GM18868 (cell line): ENCODE measurements at regions not wholly inside any gene's neighbourhood (a gene's known extent, or its start where the extent isn't known, plus 50 kb on each side); places are given as distances from the start of the nearest gene placed in this dataset.

ENCODE experiments used
- ATAC-seq: cut with Tn5 transposase; IDR thresholded peaks from one replicate; pipeline ENCODE4 v1.9.1; 2021; ENCODE audit warnings: mild to moderate bottlenecking, moderate library complexity; ENCODE audit not compliant: unreplicated experiment

DNA sequence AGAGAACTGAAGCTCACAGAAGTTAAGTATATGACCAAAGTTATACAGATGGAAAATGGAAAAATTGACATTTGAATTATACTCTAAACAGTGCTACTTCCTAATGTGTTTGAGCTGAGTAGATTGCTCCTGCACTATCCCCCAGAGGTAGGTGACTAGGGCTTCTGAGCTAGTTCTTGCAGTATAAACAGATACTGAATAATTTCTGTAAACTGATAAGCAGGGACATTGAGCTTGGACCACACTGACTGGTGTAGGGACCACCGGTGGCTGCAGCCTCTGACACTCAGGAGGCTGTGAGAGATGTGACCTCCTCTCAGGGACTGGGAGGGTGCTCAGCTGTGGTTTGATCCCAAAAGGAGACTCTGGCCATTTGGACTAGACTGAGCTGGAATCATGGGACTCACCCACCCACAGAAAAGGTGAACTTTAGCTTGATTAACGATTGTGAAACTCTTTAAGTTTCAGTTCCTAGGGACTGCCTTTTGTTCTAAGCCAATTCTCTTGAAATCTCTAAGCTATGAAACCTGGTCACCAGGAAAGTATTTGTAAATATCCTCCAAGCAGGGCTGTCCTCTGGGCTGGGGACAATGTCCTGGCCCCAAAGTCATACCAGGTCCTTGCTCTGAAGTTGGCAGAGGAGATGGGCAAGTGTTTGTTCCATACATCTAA lies 291.5 kb downstream of the SEC61B start:
- peak; percentile 66 for ATAC-seq

DNA sequence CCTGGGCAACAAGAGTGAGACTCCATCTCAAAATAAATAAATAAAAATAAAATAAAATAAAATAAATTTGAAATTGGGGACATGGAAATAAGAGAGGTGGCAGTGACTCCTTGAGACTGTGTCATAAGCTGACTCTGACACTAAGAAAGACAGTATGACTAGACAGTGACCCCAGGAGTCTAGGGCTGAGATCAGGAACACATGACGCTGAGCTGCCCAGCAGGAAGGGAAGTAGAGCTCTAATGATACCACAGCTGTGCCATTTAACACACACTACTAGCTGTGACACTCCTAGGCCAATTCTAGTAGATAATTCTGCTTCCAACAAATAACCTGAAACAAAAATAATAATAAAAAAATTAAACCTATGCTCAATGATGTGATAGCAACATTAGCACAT lies 293.0 kb downstream of the SEC61B start:
- ATAC-seq, result peak; percentile 59

DNA sequence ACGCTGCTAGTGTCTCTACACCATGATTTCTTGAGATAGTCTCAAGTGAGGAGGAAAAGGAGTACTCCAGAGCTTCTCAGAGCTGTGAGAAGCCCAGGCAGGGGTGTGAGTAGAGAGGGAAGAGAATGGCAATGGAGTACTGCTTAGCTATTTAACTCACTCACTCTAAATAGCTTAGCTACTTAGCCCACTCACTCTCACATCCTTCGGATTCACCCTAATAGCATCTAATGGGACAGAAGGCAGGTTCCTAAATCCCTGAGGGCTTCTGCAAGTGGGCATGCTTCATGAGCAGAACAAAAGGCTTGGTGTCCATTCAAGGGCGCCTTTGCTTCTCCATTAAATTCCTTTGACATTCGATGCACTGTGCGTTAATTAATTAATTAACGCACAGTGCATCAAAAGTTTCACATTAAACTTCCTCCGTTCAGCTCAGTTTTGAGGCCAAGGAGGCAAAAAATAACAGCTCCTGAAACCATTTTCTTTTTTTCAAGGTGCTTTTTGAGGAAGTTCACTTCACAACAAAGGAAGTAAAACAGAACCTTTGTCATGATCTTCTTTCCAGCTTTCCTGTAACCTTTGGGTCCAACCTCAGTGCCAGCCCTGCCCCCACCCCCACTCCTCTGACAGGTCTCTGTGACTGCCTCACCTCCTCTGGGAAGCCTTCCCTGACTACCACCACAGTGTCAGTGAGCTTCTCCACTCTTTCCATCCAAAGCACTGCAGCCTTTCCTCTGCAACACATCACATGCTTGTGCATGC lies 294.0 kb downstream of the SEC61B start:
- ATAC-seq, result no peak

DNA sequence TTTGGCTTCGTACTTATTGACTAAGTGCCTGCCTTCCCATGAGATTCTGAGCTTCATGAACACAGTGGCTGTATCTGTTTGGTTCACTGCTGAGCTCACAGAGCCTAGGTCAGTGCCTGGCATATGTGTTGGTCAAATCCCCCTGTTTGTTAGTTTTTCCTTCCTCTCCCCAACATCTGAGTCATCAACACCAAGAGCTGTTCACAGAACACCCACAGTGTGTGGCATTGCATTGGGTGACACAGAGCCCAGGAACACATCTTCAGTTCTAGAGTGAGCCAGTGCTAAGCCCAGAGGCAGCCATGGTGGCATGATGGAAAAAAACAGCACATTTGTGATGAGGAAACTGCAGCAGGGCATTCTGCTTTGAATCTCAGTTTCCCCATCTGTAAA lies 294.6 kb downstream of the SEC61B start:
- no peak for ATAC-seq

DNA sequence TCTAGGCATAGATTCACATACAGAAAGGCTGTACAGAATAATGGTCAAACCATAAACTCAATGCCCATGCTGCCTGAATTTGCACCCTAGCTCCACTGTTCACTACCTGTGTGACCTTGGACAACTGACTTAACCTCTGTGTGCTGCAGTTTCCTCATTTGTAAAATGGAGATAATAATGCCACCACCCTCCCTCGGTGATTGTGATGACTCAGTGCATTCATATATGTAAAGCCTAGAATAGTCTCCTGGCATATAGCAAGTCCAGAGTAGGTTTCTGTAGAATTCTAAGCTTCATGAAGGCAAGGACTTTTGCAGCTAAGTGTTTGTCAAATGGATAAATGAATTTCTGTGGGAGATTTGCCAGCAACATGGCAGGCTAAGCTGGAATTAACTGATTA lies 297.8 kb upstream of the NR4A3 start:
- ATAC-seq, result no peak

DNA sequence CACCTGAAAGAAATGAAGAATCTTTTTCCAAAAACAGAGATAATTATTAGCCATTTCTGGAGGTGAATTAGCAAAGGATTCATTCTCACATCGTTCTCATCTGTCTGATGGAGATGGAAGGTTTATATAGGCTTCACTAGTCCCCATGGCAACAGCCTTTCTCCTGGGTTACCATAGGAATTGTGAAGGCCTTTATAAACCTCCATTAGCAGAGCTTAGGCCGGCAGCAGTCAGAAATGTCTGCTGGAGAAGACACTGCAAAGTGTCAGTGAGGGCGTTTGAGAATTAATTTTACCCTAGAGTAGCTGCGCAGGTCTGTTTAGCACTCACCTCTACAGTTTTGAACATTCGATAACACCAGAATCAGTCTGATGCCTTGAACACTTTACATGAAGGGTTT lies 290.4 kb upstream of the NR4A3 start:
- ATAC-seq, result no peak

DNA sequence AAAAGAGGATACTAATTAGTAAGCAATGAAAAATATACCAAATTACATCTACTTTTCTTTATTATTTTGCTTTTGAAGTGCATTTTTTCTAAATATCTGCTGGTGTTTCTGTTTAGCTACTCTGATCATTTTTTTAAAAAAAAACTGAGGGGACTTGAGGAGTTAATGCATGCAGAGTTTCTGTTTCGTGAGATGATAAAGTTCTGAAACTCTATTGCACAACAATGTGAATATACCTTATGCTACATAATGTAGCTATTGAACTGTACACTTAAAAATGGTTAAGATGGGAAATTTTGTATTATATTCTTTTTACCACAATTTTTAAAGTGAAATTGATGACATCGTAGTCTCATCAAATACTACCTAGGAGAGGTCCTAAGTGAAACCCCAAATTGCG lies 288.3 kb upstream of the NR4A3 start:
- ATAC-seq, result no peak

DNA sequence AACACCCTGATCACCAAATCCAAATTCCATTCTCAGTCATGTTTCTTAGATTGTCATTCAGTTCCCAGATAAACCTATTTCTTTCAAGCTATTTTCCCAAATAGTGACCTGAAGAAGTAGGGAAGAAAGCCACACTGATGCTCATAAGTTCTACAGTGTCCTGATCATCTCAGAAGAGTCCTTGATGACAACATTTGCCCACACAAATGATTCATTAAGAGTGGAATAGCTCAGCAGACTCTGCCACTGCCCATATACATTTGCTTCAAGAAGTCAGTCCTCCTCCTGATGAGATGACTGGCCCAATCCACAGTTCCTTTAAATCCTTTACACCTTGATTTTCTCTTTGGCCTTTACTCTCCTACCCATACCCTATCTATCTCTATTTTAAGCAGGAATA lies 283.7 kb upstream of the NR4A3 start:
- ATAC-seq, result no peak

DNA sequence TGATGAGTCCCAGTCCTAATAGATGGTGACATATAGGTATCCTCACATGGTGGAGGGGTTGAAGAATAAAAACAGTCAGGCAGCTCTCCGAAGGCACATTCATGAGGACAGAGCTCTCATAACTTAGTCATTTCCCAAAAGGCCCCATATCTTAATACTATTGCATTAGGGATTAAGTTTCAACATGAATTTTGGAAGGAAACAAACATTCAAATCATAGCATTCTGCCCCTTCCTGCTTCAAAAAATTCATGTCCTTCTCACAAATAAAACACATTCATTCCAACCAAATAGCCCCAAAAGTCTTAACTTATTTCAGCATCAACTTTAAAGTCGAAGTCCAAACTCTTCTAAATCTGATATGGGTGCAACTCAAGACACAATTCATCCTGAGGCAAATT lies 277.2 kb upstream of the NR4A3 start:
- no peak for ATAC-seq

DNA sequence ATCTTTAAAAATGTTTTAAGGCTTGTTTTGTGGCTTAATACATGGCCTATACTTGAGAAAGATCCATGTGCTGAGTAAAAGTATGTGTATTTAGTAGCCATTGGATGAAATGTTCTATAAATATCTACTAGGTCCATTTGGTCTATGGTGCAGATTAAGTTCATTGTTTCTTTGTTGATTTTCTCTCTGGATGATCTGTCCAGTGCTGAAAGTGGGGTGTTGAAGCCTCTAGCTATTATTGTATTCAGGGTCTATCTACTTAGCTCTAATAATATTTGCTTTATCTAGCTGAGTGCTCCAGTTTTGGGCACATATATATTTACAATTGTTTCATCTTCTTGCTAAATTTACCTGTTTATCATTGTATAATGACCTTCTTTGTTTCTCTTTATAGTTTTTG lies 272.2 kb upstream of the NR4A3 start:
- no peak for ATAC-seq

DNA sequence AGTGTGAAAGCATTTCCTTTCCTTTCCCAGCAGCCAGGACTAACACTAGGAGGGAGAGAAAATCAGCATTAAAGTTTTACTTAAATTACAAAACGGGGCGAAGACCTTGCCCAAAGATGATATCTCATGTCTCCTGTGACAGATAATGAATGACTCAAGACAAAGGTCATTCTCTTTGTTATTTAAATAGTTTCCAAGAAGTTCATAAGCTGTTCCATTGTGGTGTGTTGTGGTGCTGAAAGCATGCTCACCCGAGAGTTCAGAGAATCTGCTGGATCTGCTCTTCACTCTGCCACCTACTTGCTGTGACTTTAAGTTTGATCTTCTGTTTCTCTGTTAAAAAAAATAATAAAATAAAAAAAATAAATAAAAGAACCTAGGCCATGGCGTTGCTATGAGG lies 265.9 kb upstream of the NR4A3 start:
- ATAC-seq, result no peak

DNA sequence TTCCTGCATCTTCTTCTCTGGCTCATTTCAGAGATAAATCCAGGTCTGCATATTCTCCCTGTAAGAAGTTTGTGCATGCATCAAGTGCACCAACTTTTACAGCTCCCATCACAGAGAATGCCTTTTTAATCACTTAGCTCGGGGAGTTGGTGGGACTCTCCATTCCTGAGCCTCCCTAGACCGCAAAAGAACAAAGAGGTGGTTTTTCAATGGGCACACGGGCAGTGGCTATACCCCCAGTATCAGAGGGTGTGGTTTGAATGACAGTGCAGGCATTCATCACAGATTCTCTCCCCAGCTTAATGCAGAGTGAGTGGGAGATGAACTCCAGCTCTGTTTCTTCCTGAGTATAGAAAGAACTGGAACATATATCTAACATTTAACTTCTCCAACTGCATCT lies 264.7 kb upstream of the NR4A3 start:
- ATAC-seq, result no peak

DNA sequence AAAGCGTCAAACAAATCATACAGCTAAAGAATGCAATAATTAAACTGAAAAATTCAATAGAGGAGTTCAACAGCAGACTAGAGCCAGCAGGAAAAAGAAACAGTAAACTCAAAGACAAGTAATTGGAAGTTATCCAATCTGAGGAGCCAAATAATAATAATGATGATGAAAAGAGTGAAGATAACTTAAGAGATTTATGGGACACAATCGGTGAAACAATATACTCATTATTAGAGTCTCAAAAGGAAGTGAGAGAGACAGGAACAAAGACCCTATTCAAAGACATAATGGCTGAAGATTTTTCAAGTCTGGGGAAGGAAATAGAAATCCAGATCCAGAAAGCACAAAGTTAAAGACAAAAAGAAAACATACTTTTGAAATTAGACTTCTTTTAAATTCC lies 263.9 kb upstream of the NR4A3 start:
- ATAC-seq, result no peak

DNA sequence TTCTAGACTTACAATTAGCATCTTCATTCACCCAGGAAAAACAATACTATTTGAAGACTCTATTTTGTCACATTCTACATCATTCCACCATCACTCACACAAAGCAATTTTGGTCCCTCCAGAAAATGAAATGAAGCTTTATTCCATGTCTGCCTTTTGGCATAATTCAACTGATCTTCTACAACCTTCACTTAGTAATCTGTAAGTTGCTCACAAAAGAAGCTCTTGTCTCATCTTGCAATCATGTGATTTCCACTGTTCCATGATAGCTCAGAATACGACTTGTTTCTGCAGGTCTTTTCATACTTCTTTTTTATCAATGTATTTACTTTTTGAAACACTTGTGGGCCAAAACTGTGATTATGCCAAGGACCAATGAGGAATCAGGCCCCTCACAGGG lies 261.9 kb upstream of the NR4A3 start:
- no peak for ATAC-seq

DNA sequence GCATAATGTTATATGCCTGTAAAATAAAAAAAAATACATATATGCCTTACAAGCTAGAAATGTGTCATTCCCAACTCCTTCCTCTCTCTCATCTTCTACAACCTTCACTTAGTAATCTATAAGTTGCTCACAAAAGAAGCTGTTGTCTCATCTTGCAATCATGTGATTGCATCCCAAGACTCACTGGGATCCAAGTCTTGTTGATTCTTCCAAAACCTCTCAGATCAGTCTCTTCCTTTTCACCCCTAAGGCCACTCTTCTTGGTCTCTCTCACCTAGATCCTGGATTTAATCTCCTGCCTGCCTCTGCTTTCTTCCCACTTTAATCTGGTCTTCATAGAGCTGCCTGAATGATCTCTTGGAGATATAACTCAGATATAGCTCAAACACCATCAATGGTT lies 261.1 kb upstream of the NR4A3 start:
- no peak for ATAC-seq

DNA sequence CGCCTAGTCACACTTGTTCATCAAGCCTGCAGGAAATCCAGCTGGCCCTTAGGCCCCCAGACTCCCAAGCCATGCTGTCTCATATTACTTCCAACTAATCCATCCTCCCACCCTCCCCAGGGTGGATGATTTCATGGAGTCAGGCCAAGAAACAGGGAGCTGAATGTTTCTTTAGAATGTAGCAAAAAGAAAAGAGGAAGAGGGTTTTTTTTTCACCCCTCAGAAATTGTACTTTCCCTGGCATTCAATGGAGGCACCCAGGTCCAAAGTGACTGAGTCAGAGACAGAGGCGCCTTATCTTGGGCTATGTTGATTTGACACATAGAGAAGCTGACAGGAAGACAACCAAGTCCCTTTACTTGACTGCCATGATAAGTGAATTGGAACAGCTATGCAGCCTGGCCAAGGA lies 260.2 kb upstream of the NR4A3 start:
- no peak for ATAC-seq

DNA sequence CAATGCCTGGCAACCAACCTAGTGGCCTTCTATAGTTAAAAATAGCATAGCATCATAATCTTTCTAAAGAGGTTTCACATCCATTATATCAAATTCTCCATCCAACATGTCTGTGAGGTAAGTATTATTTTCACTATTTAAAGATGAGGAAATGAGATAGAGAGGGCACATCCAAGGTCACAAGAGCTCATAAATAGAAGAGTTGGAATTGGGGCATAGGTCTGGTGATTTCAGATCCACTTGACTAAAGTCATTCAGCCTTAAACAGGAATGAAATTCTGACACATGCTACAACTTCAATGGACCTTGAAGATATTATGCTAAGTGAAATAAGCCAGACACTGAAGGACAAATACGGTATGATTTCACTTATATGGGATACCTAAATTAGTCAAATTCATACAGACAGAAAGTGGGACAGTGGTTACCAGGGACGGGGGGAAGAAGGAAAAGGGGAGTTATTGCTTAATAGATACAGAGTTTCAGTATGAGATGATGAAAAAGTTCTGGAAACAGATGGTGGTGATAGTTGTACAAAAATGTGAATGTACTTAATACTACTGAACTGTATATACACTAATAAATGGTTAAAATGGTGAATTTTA lies 259.6 kb upstream of the NR4A3 start:
- no peak for ATAC-seq

DNA sequence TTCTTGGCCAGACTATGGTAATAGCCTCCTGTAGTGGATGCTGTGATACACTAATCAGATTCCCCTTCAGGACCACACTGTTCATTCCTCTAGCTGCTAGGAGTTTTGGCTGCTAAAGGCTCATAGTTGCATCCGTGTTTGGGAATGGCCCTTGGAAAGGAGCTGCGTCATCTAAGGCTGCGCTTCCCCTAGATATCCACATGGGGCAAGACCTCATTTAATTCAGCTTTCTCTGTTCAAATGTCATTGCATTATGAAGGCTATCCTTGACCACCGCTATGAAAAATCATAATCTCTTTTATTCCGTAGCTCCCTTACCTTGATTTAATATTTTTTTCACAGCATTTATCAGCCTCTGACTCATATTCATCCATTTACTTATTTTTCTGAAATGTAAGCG lies 258.3 kb upstream of the NR4A3 start:
- no peak for ATAC-seq

DNA sequence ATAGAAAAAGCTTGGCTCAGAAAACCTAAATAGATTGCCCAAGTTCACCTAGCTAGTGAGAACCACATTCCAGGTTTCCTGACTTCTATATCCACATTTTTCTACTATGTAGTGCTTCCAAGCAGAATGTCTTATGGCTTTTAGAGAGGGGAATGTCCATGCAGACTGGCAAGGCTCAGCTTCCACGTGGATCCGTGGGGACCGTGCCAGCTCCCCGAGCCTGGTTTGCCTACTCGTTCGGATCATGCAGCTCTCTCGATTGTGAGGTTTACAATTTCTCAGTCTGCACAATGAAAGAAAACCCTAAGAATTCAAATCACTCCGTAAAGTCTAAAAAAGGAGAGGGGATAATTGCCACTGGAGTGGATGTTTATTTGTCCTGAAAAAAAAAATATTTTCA lies 256.5 kb upstream of the NR4A3 start:
- no peak for ATAC-seq

DNA sequence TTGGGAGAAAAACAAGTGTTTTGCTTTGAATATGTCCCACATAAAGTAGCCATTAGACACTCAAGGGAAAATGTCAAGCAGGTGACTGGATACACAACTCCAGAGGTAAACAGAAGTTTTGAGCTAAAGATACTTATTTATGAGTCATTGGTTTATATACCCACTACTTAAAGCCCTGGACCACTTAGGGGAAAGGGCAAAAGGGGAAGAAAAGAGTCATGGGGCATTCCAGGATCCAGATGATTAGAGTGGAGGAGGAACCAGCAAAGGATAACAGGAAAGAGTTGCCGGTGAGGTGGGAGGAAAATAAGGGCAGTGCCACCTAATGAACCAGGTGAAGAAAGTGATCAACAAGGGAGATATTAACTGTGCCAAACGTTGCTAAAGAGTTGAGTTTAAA lies 254.2 kb upstream of the NR4A3 start:
- no peak for ATAC-seq

DNA sequence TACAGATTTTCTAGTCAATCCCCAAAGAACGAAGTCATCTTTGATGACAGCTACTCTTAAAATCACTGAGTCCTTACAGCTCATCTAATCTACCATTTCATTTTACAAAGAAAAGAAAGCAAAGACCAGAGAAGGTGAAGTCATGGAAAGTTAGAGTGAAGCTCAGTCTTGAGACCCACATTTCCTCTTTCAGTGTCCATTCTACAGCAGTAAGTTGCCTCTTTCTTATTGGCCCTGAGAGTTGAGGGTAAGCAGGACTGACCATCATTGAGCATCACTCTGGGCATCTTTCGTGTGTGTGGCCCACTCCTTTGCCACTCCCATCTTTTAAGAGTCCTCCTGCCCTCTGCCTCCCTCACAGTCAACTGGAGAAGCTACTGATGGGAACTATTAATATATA lies 251.8 kb upstream of the NR4A3 start:
- no peak for ATAC-seq

DNA sequence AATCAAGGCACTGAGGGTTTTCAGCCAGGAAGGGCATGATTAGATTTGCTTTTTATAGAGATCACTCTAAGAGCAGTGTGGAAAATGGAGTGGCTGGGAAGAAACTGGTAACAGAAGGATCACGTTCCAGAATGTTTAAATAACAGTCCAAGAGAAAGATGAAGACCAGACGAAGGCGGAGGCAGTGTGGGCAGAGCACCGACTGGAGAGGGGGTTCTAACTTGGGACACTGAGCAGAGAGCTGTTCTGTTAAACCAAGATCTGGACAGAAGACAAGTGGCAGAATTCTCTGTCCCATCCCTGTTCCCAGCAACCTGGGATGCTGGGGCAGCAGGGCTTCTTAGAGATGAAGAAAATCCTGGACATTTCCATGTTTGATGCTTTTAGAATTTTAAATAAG lies 249.1 kb upstream of the NR4A3 start:
- ATAC-seq, result no peak
